GM12878 (cell line): ENCODE measurements at regions not wholly inside any gene's neighbourhood (a gene's known extent, or its start where the extent isn't known, plus 50 kb on each side); places are given as distances from the start of the nearest gene placed in this dataset.

Experiments used
- ATAC-seq: fragments of 200-7000 bp; cut with Tn5 transposase; 3 replicates; pipeline ENCODE4 v1.9.1; 2020; ENCODE audit warnings: mild to moderate bottlenecking, moderate library complexity
- BruUV-seq: library from RNA; stranded (reverse); fragments of 400-500 nt; replicated peaks from 2 replicates; lab custom pipeline; 2021; lab: Mats Ljungman, UMichigan
- CTCF ChIA-PET: fragments of 300-600 bp; sonication (Branson Sonifier 250); formaldehyde crosslinking; extraction: SDS; loops from one replicate; lab custom pipeline; 2021; ENCODE audit warnings: inconsistent platforms; lab: Yijun Ruan, JAX
- POLR2A ChIA-PET: fragments of 350-600 bp; formaldehyde crosslinking; extraction: SDS; loops from one replicate; lab custom pipeline; 2021; ENCODE audit warnings: inconsistent platforms; lab: Charles Lee
- RAD21 ChIA-PET: fragments of 300-600 bp; sonication (Branson Sonifier 250); formaldehyde crosslinking; loops from one replicate; lab custom pipeline; 2023; ENCODE audit warnings: antibody characterized with exemption; ENCODE audit not compliant: unreplicated experiment; lab: Charles Lee
- SMC1A ChIA-PET: fragments of 300-600 bp; sonication (Branson Sonifier 250); formaldehyde crosslinking; loops from one replicate; lab custom pipeline; 2023; ENCODE audit not compliant: unreplicated experiment, uncharacterized antibody; lab: Charles Lee
- DNase-seq: peaks from one replicate; pipeline ENCODE4 v3.0.0-alpha.2; 2011; ENCODE audit warnings: low read depth, low spot score
- FAIRE-seq: peaks from 3 replicates; lab custom pipeline; 2011; peaks lifted over from hg19 to GRCh38; lab: Jason Lieb, UNC
- H2AFZ ChIP-seq: 2 replicates; pipeline ENCODE4 v1.6.0; 2011; ENCODE audit warnings: low read depth, low read length, control low read depth; ENCODE audit not compliant: control insufficient read depth
- H3K27ac ChIP-seq: 2 replicates; pipeline ENCODE4 v1.5.1; 2011; ENCODE audit warnings: control low read depth; ENCODE audit not compliant: control insufficient read depth, insufficient read depth
- H3K27me3 ChIP-seq, 2 experiments: replicated peaks in 1 of 2; 2 replicates each; pipeline versions ENCODE4 v1.6.0 to v1.6.1; 2011; ENCODE audit warnings: low read length in 1 of 2; ENCODE audit not compliant: control insufficient read depth in 2 of 2, insufficient read depth in 2 of 2
- H3K36me3 ChIP-seq, 2 experiments: 2 replicates each; pipeline ENCODE4 v1.5.1; 2011; ENCODE audit warnings: low read length in 1 of 2; ENCODE audit not compliant: control insufficient read depth in 2 of 2, insufficient read depth in 2 of 2
- H3K4me1 ChIP-seq: 2 replicates; pipeline ENCODE4 v1.6.1; 2011; ENCODE audit warnings: mild to moderate bottlenecking, low read length, moderate library complexity, mixed read lengths; ENCODE audit not compliant: control insufficient read depth, insufficient read depth
- H3K4me2 ChIP-seq: 2 replicates; pipeline ENCODE4 v1.6.0; 2011; ENCODE audit warnings: control low read depth; ENCODE audit not compliant: control insufficient read depth, insufficient read depth
- H3K4me3 ChIP-seq: fragments of 200-600 bp; sonication (generic); 2 replicates; pipeline ENCODE4 v1.5.1; 2016
- H3K79me2 ChIP-seq: 2 replicates; pipeline ENCODE4 v1.6.0; 2011; ENCODE audit warnings: low read length; ENCODE audit not compliant: control insufficient read depth, insufficient read depth
- H3K9ac ChIP-seq: 2 replicates; pipeline ENCODE4 v1.8.0; 2011; ENCODE audit warnings: low read length, control low read depth, mixed read lengths; ENCODE audit not compliant: control insufficient read depth, insufficient read depth
- H3K9me3 ChIP-seq: replicated peaks from 3 replicates; pipeline ENCODE4 v1.5.1; 2011; ENCODE audit warnings: mild to moderate bottlenecking, low read length; ENCODE audit not compliant: control insufficient read depth, insufficient read depth
- H4K20me1 ChIP-seq: 2 replicates; pipeline ENCODE4 v1.6.0; 2011; ENCODE audit not compliant: control insufficient read depth, insufficient read depth
- BACH1 ChIP-seq: fragments of 450-650 bp; IDR thresholded peaks from 2 replicates; pipeline ENCODE4 v1.6.1; 2017; ENCODE audit warnings: mild to moderate bottlenecking, borderline replicate concordance
- BCL11A ChIP-seq: IDR thresholded peaks from 2 replicates; pipeline ENCODE4 v1.6.1; 2011; ENCODE audit warnings: low read depth, low read length
- ELK1 ChIP-seq: IDR thresholded peaks from 2 replicates; pipeline ENCODE4 v1.6.1; 2012; ENCODE audit warnings: low read depth, low read length, improper control_type of control experiment
- GABPA ChIP-seq: IDR thresholded peaks from 2 replicates; pipeline ENCODE4 v1.6.1; 2014; ENCODE audit warnings: antibody characterized with exemption, low read depth, mild to moderate bottlenecking, inconsistent platforms
- HSF1 ChIP-seq: fragments of 150-350 bp; IDR thresholded peaks from 2 replicates; pipeline ENCODE4 v1.6.1; 2014; ENCODE audit warnings: mild to moderate bottlenecking, low read depth, low read length
- JUNB ChIP-seq: IDR thresholded peaks from 2 replicates; pipeline ENCODE4 v1.6.1; 2016; ENCODE audit warnings: antibody characterized with exemption, mild to moderate bottlenecking
- SP1 ChIP-seq: IDR thresholded peaks from one replicate; pipeline ENCODE4 v1.6.1; 2011; ENCODE audit warnings: low read depth, low read length
- TCF7 ChIP-seq: IDR thresholded peaks from 2 replicates; pipeline ENCODE4 v1.6.1; 2014; ENCODE audit warnings: antibody characterized with exemption, borderline replicate concordance
- ZNF384 ChIP-seq: IDR thresholded peaks from 2 replicates; pipeline ENCODE4 v1.6.1; 2012; ENCODE audit warnings: low read depth, mild to moderate bottlenecking, low read length, improper control_type of control experiment, borderline replicate concordance
- WGBS: methylation state at CpG from one replicate; pipeline ENCODE4 v1.1.6; 2016; ENCODE audit warnings: low lambda C conversion rate; ENCODE audit not compliant: insufficient replicate concordance, insufficient coverage; ENCODE audit errors: missing lambda C conversion rate; 5-methylcytosine and 5-hydroxymethylcytosine counted together
- in situ Hi-C: fragments of 300-500 bp; cut with MboI; formaldehyde crosslinking; loops from 9 replicates; pipeline ENCODE4 v1.14.3; 2018; ENCODE audit warnings: mixed read lengths
- intact Hi-C: fragments of 100-400 bp; cut with micrococcal nuclease; formaldehyde crosslinking; loops from one replicate; pipeline ENCODE4 v1.14.2; 2022; ENCODE audit not compliant: unreplicated experiment

GRCh38 chr5:18961234-18961633, 1026.8 kb downstream of the CDH18 start:
- no TSS peak for BruUV-seq
- Histone ChIP-seq H3K4me3 (no peak overlapping the region), H3K4me2 (no peak overlapping the region), H3K27ac (no peak overlapping the region), H2AFZ (no peak overlapping the region), H3K4me1 (no peaks in the 10 kb centered on the region), H4K20me1 (no peaks in the 10 kb centered on the region), H3K9ac (no peak overlapping the region), H3K27me3 (no peaks in the 10 kb centered on the region), H3K9me3 (no peaks in the 10 kb centered on the region), H3K79me2 (no peaks in the 10 kb centered on the region), H3K36me3 (no peaks in the 10 kb centered on the region)
- FAIRE-seq = no peak
- RAD21 ChIA-PET = no interaction called here
- DNase-seq = no peak
- ATAC-seq = peak; percentile 28
- SMC1A ChIA-PET = no interaction called here
- POLR2A ChIA-PET = no interaction called here
- intact Hi-C loops = no loop called here
- 12% methylated on average over 3 of the region's 3 CpGs for WGBS
- CTCF ChIA-PET = no interaction called here
- TF ChIP-seq JUNB (peak; percentile 34; the same call in 1 of the 2 replicates), HSF1 (no peak)
- in situ Hi-C loops = no loop called here

GRCh38 chr5:18965893-18966292, 1022.1 kb downstream of the CDH18 start:
- ChIA-PET RAD21 (no interaction called here), POLR2A (no interaction called here), SMC1A (no interaction called here), CTCF (no interaction called here)
- FAIRE-seq (no peak), ATAC-seq (no peak), DNase-seq (no peak)
- TF ChIP-seq ZNF384 (no peak), ELK1 (no peak), BCL11A (no peak), TCF7 (no peak), SP1 (no peak), GABPA (no peak), BACH1 (no peak)
- WGBS = 94% methylated on average over 3 of the region's 3 CpGs
- no peak overlapping the region for H3K4me3 ChIP-seq
- H3K36me3 ChIP-seq = no peaks in the 10 kb centered on the region
- intact Hi-C loops (no loop called here), in situ Hi-C loops (no loop called here)
- H3K9ac ChIP-seq = no peak overlapping the region
- H3K79me2 ChIP-seq = no peaks in the 10 kb centered on the region
- H3K4me1 ChIP-seq = no peaks in the 10 kb centered on the region
- H3K9me3 ChIP-seq = no peaks in the 10 kb centered on the region
- no peak overlapping the region for H3K27ac ChIP-seq
- no peaks in the 10 kb centered on the region for H3K27me3 ChIP-seq
- no peak overlapping the region for H3K4me2 ChIP-seq
- no peaks in the 10 kb centered on the region for H4K20me1 ChIP-seq
- H2AFZ ChIP-seq = no peak overlapping the region
- BruUV-seq = no TSS peak
